ENCODE measurements at regions not wholly inside any gene's neighbourhood (a gene's known extent, or its start where the extent isn't known, plus 50 kb on each side); places are given as distances from the start of the nearest gene placed in this dataset.

DNA sequence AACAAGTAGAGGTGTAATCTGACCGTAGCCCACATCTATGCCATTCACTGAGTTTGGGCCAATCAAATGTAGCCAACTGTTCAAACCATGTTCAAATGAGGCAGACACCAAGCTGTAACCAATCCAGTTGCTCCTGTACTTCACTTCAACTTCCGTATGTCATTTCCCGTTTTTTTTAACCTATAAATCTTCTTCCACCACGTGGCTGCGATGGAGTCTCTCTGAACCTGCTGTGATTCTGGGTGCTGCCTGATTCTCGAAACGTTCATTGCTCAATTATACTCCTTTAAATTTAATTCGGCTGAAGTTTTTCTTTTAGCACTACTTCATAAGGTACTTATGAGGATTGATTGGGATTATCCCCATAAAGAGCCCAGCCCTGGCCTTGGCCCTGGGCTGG, 179.7 kb downstream of the PIK3R1 start:
- H3K27ac ChIP-seq (ENCODE audit: low read depth, low read length) = no peak overlapping the region
- no peaks in the 10 kb centered on the region for H3K9me3 ChIP-seq (ENCODE audit: control insufficient read depth, insufficient read depth, low read depth, low read length)
- H3K27me3 ChIP-seq (ENCODE audit: control insufficient read depth, insufficient read depth, low read length) = no peaks in the 10 kb centered on the region

GRCh38 chr5:68395926-68396511, 180.5 kb downstream of the PIK3R1 start:
- H3K27me3 ChIP-seq (ENCODE audit: control insufficient read depth, insufficient read depth, low read length) = no peaks in the 10 kb centered on the region
- no peaks in the 10 kb centered on the region for H3K36me3 ChIP-seq (ENCODE audit: control insufficient read depth, insufficient read depth, low read length)
- H3K27ac ChIP-seq (ENCODE audit: low read depth, low read length) = no peak overlapping the region
- no peaks in the 10 kb centered on the region for H3K4me1 ChIP-seq (ENCODE audit: control insufficient read depth, insufficient read depth, low read length)
- no peak overlapping the region for H3K9ac ChIP-seq (ENCODE audit: low read length)
- no peaks in the 10 kb centered on the region for H3K9me3 ChIP-seq (ENCODE audit: control insufficient read depth, insufficient read depth, low read depth, low read length)
- no peak overlapping the region for H3K4me3 ChIP-seq (ENCODE audit: low read depth, low read length)

More for the DNA sequence above, 179.7 kb downstream of the PIK3R1 start:
- H3K9ac ChIP-seq (ENCODE audit: low read length) = no peak overlapping the region
- no peaks in the 10 kb centered on the region for H3K36me3 ChIP-seq (ENCODE audit: control insufficient read depth, insufficient read depth, low read length)
- no peaks in the 10 kb centered on the region for H3K4me1 ChIP-seq (ENCODE audit: control insufficient read depth, insufficient read depth, low read length)
- no peak overlapping the region for H3K4me3 ChIP-seq (ENCODE audit: low read depth, low read length)

- Histone ChIP-seq H3K4me1 (ENCODE audit: control insufficient read depth, insufficient read depth, low read length) (no peaks in the 10 kb centered on the region), H3K36me3 (ENCODE audit: control insufficient read depth, insufficient read depth, low read length) (no peaks in the 10 kb centered on the region), H3K27ac (ENCODE audit: low read depth, low read length) (no peak overlapping the region), H3K4me3 (ENCODE audit: low read depth, low read length) (no peak overlapping the region), H3K9ac (ENCODE audit: low read length) (no peak overlapping the region), H3K27me3 (ENCODE audit: control insufficient read depth, insufficient read depth, low read length) (no peaks in the 10 kb centered on the region), H3K9me3 (ENCODE audit: control insufficient read depth, insufficient read depth, low read depth, low read length) (no peaks in the 10 kb centered on the region)
These were observed 181.2 kb downstream of the PIK3R1 start for GRCh38 chr5:68396722-68397121.

DNA sequence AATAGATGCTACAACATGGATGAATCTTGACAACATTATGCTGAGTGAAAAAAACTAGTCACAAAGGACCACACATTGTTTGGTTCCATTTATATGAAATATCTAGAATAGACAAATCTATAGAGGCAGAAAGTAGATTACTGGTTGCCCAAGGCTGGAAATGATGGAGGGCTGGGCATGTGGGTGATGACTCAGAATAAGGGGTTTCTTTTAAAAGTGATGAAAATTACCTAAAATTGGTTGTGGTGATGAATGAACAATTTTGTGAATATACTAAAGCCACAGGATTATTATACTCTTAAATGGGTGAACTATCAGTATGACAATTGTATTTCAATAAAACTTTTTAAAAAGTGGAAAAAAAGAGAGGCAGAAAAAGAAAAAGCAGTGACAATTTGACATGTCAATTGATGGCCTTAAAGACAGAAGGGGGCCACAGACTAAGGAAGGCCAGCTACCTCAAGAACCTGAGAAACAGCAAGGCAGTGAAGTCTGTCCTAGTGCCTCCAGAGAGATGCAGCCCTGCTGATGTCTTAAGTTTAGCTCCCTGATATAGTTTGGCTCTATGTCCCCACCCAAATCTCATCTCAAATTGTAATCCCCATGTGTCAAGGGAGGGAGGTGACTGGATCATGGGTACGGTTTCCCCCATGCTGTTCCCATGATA, 182.7 kb downstream of the PIK3R1 start:
- H3K27me3 ChIP-seq (ENCODE audit: control insufficient read depth, insufficient read depth, low read length) = no peaks in the 10 kb centered on the region

GRCh38 chr5:68403301-68403700, 187.7 kb downstream of the PIK3R1 start:
- no peak overlapping the region for H3K4me3 ChIP-seq (ENCODE audit: low read depth, low read length)

More for the DNA sequence above, 182.7 kb downstream of the PIK3R1 start:
- Histone ChIP-seq H3K4me1 (ENCODE audit: control insufficient read depth, insufficient read depth, low read length) (no peaks in the 10 kb centered on the region), H3K9ac (ENCODE audit: low read length) (no peak overlapping the region), H3K36me3 (ENCODE audit: control insufficient read depth, insufficient read depth, low read length) (no peaks in the 10 kb centered on the region), H3K9me3 (ENCODE audit: control insufficient read depth, insufficient read depth, low read depth, low read length) (no peaks in the 10 kb centered on the region), H3K4me3 (ENCODE audit: low read depth, low read length) (no peak overlapping the region), H3K27ac (ENCODE audit: low read depth, low read length) (no peak overlapping the region)

DNA sequence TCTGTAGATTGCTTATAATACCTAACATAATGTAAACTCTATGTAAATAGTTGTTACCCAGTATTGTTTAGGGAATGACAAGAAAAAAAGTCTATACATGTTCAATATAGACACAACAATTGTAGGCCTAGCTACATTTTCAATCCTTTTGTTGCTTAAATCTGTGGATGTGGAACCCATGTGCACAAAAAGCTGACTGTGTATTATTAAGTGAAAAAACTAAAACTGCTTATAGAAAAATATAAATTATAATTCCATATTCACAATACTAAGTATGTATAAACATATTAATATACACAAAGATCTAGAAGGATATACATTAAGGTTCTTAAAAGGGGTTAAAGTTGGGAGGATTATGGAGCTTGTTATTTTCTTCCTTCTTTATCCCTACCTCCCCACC, 188.7 kb downstream of the PIK3R1 start:
- no peaks in the 10 kb centered on the region for H3K27me3 ChIP-seq (ENCODE audit: control insufficient read depth, insufficient read depth, low read length)
- no peaks in the 10 kb centered on the region for H3K9me3 ChIP-seq (ENCODE audit: control insufficient read depth, insufficient read depth, low read depth, low read length)
- H3K9ac ChIP-seq (ENCODE audit: low read length) = no peak overlapping the region
- H3K4me1 ChIP-seq (ENCODE audit: control insufficient read depth, insufficient read depth, low read length) = peaks cover 13% of the 10 kb centered on the region; the same call in 1 of the 2 replicates
- no peak overlapping the region for H3K4me3 ChIP-seq (ENCODE audit: low read depth, low read length)
- H3K36me3 ChIP-seq (ENCODE audit: control insufficient read depth, insufficient read depth, low read length) = no peaks in the 10 kb centered on the region
- H3K27ac ChIP-seq (ENCODE audit: low read depth, low read length) = no peak overlapping the region

More at GRCh38 chr5:68403301-68403700, 187.7 kb downstream of the PIK3R1 start:
- no peaks in the 10 kb centered on the region for H3K27me3 ChIP-seq (ENCODE audit: control insufficient read depth, insufficient read depth, low read length)
- no peaks in the 10 kb centered on the region for H3K36me3 ChIP-seq (ENCODE audit: control insufficient read depth, insufficient read depth, low read length)
- no peak overlapping the region for H3K27ac ChIP-seq (ENCODE audit: low read depth, low read length)
- no peaks in the 10 kb centered on the region for H3K9me3 ChIP-seq (ENCODE audit: control insufficient read depth, insufficient read depth, low read depth, low read length)
- H3K4me1 ChIP-seq (ENCODE audit: control insufficient read depth, insufficient read depth, low read length) = peaks cover 8% of the 10 kb centered on the region; the same call in 1 of the 2 replicates
- H3K9ac ChIP-seq (ENCODE audit: low read length) = no peak overlapping the region

- Histone ChIP-seq H3K4me1 (ENCODE audit: control insufficient read depth, insufficient read depth, low read length) (peaks cover 13% of the 10 kb centered on the region; the same call in 1 of the 2 replicates), H3K36me3 (ENCODE audit: control insufficient read depth, insufficient read depth, low read length) (no peaks in the 10 kb centered on the region), H3K4me3 (ENCODE audit: low read depth, low read length) (no peak overlapping the region), H3K9me3 (ENCODE audit: control insufficient read depth, insufficient read depth, low read depth, low read length) (no peaks in the 10 kb centered on the region), H3K27ac (ENCODE audit: low read depth, low read length) (no peak overlapping the region), H3K27me3 (ENCODE audit: control insufficient read depth, insufficient read depth, low read length) (no peaks in the 10 kb centered on the region), H3K9ac (ENCODE audit: low read length) (no peak overlapping the region)
These were observed 189.6 kb downstream of the PIK3R1 start for GRCh38 chr5:68405026-68405684.

DNA sequence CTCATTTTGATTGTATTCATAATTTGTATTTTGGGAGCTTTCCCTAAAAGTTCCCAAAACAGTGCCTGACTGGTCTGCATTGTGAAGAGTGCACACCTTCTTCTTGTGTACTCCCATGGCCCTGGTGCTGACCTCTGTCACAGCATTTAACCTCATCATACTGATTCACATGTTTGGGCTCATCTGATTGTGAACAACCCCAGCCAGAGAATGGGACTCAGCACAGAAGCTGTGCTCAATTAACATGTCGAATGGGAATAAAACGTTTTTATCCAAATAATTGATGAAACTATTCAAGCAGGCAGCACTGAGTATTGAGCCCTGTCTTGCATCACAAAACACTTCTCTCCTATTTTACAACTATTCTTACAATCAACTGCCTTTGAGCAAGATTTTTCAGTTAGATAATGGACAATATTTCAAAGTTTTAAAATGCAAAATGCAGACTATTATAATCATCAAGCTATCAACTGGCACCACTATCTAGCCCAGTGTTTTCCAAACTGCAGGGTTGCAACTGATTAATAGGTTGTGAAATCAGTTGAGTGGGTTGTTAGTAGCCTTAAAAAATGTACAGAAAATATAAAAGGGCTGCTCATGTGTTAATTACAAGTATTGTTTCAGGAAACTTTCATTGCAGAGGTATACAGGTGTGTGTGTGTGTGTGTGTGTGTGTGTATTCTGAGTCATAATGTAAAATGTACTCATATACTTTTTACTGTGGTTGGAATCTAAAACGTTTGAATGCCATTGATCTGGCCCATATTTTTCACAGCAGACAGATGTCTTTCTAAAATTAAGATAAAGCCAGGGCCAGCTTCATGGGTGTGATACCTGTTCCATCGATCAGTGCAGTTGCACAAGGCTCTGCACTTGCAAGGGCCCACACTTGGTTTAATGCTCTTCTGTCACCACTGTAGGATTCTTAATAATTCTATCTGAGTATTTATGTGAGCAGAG, 190.5 kb downstream of the PIK3R1 start:
- H3K4me3 ChIP-seq (ENCODE audit: low read depth, low read length) = no peak overlapping the region
- no peak overlapping the region for H3K27ac ChIP-seq (ENCODE audit: low read depth, low read length)
- no peaks in the 10 kb centered on the region for H3K36me3 ChIP-seq (ENCODE audit: control insufficient read depth, insufficient read depth, low read length)
- H3K9ac ChIP-seq (ENCODE audit: low read length) = no peak overlapping the region
- peaks cover 13% of the 10 kb centered on the region; the same call in 1 of the 2 replicates for H3K4me1 ChIP-seq (ENCODE audit: control insufficient read depth, insufficient read depth, low read length)
- no peaks in the 10 kb centered on the region for H3K9me3 ChIP-seq (ENCODE audit: control insufficient read depth, insufficient read depth, low read depth, low read length)
- no peaks in the 10 kb centered on the region for H3K27me3 ChIP-seq (ENCODE audit: control insufficient read depth, insufficient read depth, low read length)

DNA sequence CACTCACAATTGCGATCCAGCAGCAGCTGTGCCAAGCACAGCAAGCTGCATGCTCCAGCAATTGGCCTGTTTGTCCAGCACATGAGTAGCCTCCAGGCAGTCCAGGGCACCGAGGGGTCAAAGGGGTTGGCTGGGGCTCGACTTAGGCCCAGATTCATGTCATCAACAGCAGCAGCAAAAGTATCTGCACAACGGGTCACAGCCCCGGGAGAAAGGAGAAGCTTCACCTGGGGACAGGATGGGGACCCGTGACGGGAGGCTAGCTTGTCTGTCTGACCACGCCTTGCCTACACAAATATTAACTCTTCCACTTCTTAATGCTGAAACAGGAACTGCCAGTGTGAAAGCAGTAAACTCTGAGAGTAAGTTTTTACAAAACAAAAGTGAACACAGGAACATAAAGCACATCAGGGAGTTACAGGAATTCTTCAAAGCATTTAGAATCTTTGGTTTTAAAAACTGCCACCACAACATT, 191.2 kb downstream of the PIK3R1 start:
- H3K4me1 ChIP-seq (ENCODE audit: control insufficient read depth, insufficient read depth, low read length) = peaks cover 13% of the 10 kb centered on the region; the same call in 1 of the 2 replicates
- no peak overlapping the region for H3K4me3 ChIP-seq (ENCODE audit: low read depth, low read length)
- H3K9ac ChIP-seq (ENCODE audit: low read length) = no peak overlapping the region
- no peaks in the 10 kb centered on the region for H3K36me3 ChIP-seq (ENCODE audit: control insufficient read depth, insufficient read depth, low read length)
- no peak overlapping the region for H3K27ac ChIP-seq (ENCODE audit: low read depth, low read length)
- H3K27me3 ChIP-seq (ENCODE audit: control insufficient read depth, insufficient read depth, low read length) = no peaks in the 10 kb centered on the region
- no peaks in the 10 kb centered on the region for H3K9me3 ChIP-seq (ENCODE audit: control insufficient read depth, insufficient read depth, low read depth, low read length)

- Histone ChIP-seq H3K27me3 (ENCODE audit: control insufficient read depth, insufficient read depth, low read length) (no peaks in the 10 kb centered on the region), H3K4me1 (ENCODE audit: control insufficient read depth, insufficient read depth, low read length) (peaks cover 13% of the 10 kb centered on the region; the same call in 1 of the 2 replicates), H3K9me3 (ENCODE audit: control insufficient read depth, insufficient read depth, low read depth, low read length) (no peaks in the 10 kb centered on the region), H3K4me3 (ENCODE audit: low read depth, low read length) (no peak overlapping the region), H3K36me3 (ENCODE audit: control insufficient read depth, insufficient read depth, low read length) (no peaks in the 10 kb centered on the region), H3K9ac (ENCODE audit: low read length) (no peak overlapping the region), H3K27ac (ENCODE audit: low read depth, low read length) (no peak overlapping the region)
These were observed 192.0 kb downstream of the PIK3R1 start for GRCh38 chr5:68407311-68408239.
